ENCODE measurements at regions not wholly inside any gene's neighbourhood (a gene's known extent, or its start where the extent isn't known, plus 50 kb on each side); places are given as distances from the start of the nearest gene placed in this dataset.

DNA sequence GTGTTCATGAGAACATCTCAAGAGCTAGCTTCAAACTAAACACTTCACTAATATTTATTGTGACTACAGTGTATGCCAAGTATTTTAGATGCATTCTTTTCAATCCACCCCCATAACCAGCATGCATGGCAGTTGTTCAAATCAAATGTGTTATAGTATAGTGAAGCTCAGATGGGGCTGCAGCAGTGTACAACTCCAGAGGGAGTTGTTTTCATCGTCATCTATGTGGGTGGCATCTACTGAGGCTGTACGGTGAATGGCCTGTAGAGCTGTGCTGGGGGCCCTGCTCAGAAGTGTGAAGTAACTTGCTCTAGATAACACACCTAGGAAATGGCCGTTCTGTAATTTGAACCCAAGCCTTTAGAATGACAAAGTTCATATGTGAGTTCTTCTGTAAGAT, 71.8 kb upstream of the LRATD1 start:
- TF ChIP-seq, protein P1, sequence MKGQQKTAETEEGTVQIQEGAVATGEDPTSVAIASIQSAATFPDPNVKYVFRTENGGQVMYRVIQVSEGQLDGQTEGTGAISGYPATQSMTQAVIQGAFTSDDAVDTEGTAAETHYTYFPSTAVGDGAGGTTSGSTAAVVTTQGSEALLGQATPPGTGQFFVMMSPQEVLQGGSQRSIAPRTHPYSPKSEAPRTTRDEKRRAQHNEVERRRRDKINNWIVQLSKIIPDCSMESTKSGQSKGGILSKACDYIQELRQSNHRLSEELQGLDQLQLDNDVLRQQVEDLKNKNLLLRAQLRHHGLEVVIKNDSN (IDR thresholded peaks at IDR 0.05): no peak
- no peak for TF ChIP-seq CEBPB (IDR thresholded peaks at IDR 0.05)
- TF ChIP-seq, protein P2, sequence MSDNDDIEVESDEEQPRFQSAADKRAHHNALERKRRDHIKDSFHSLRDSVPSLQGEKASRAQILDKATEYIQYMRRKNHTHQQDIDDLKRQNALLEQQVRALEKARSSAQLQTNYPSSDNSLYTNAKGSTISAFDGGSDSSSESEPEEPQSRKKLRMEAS (IDR thresholded peaks at IDR 0.05): no peak
- TF ChIP-seq, protein P3, sequence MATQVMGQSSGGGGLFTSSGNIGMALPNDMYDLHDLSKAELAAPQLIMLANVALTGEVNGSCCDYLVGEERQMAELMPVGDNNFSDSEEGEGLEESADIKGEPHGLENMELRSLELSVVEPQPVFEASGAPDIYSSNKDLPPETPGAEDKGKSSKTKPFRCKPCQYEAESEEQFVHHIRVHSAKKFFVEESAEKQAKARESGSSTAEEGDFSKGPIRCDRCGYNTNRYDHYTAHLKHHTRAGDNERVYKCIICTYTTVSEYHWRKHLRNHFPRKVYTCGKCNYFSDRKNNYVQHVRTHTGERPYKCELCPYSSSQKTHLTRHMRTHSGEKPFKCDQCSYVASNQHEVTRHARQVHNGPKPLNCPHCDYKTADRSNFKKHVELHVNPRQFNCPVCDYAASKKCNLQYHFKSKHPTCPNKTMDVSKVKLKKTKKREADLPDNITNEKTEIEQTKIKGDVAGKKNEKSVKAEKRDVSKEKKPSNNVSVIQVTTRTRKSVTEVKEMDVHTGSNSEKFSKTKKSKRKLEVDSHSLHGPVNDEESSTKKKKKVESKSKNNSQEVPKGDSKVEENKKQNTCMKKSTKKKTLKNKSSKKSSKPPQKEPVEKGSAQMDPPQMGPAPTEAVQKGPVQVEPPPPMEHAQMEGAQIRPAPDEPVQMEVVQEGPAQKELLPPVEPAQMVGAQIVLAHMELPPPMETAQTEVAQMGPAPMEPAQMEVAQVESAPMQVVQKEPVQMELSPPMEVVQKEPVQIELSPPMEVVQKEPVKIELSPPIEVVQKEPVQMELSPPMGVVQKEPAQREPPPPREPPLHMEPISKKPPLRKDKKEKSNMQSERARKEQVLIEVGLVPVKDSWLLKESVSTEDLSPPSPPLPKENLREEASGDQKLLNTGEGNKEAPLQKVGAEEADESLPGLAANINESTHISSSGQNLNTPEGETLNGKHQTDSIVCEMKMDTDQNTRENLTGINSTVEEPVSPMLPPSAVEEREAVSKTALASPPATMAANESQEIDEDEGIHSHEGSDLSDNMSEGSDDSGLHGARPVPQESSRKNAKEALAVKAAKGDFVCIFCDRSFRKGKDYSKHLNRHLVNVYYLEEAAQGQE (IDR thresholded peaks at IDR 0.05; ENCODE audit: low read depth): no peak
- TF ChIP-seq TAF1 (IDR thresholded peaks at IDR 0.05; ENCODE audit: low read depth): no peak
- no peak for TF ChIP-seq RAD21 (IDR thresholded peaks at IDR 0.05; ENCODE audit: low read depth)
- no peak for TF ChIP-seq TEAD4 (IDR thresholded peaks at IDR 0.05)
- no peak for TF ChIP-seq TCF12 (IDR thresholded peaks at IDR 0.05; ENCODE audit: low read depth)
- no peak for TF ChIP-seq CREB1 (IDR thresholded peaks at IDR 0.05; ENCODE audit: low read depth)
- no peak for TF ChIP-seq EGR1 (IDR thresholded peaks at IDR 0.05)
- no peak for TF ChIP-seq ZBTB7A (IDR thresholded peaks at IDR 0.05; ENCODE audit: low read depth)
- TF ChIP-seq YY1 (IDR thresholded peaks at IDR 0.05; ENCODE audit: low read depth): no peak
- no peak for TF ChIP-seq NFIC (IDR thresholded peaks at IDR 0.05)
- TF ChIP-seq FOXM1 (IDR thresholded peaks at IDR 0.05; ENCODE audit: borderline replicate concordance, low read depth): no peak
- TF ChIP-seq EP300 (IDR thresholded peaks at IDR 0.05; ENCODE audit: borderline replicate concordance): no peak

DNA sequence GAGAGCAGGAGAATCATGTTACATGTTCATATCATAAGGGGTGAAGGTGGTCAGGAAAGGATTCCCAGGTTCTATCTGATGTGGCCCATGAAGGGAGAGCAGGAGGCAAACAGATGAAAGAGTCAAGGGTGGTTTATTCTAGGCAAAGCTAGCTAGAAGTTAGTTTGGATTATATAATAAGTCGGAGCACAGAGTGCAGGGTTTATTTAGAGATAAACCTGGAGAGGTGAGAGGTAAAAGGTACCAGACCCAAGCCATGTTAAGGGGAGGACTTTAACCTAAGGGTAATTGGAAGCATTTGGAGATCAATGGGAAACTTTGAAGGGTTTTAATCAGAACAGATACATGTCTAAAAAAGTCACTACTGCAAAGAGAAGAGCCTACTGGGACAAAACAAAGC, 69.2 kb upstream of the LRATD1 start:
- TF ChIP-seq TEAD4 (IDR thresholded peaks at IDR 0.05) (no peak), NFIC (IDR thresholded peaks at IDR 0.05) (no peak), CREB1 (IDR thresholded peaks at IDR 0.05; ENCODE audit: low read depth) (no peak), RAD21 (IDR thresholded peaks at IDR 0.05; ENCODE audit: low read depth) (no peak), CEBPB (IDR thresholded peaks at IDR 0.05) (no peak), ZBTB7A (IDR thresholded peaks at IDR 0.05; ENCODE audit: low read depth) (no peak), EP300 (IDR thresholded peaks at IDR 0.05; ENCODE audit: borderline replicate concordance) (no peak), TAF1 (IDR thresholded peaks at IDR 0.05; ENCODE audit: low read depth) (no peak), TCF12 (IDR thresholded peaks at IDR 0.05; ENCODE audit: low read depth) (no peak)
- TF ChIP-seq, protein P3 (IDR thresholded peaks at IDR 0.05; ENCODE audit: low read depth): no peak
- TF ChIP-seq, protein P1 (IDR thresholded peaks at IDR 0.05): no peak

DNA sequence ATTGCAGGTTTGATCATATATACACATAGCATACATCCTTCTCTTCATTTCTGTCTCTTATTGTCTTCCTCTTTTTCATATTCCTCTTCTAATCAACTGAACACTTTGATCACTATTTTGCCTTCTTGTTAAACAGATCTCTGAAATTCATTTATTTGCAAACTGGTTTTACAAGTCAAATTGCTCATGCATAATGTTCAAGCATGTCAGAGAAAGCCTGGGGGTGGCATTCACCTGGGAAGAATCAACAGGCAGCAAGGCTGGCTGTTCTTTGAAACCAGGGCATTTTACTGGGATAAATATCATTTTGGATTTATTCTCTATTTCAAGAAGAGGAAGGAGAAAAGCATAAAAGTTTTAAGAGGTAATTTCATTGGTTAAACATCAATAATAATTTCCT, 66.9 kb upstream of the LRATD1 start:
- TF ChIP-seq, protein P2 (IDR thresholded peaks at IDR 0.05): no peak
- TF ChIP-seq, protein P1 (IDR thresholded peaks at IDR 0.05): no peak
- TF ChIP-seq YY1 (IDR thresholded peaks at IDR 0.05; ENCODE audit: low read depth) (no peak), CEBPB (IDR thresholded peaks at IDR 0.05) (no peak), ZBTB7A (IDR thresholded peaks at IDR 0.05; ENCODE audit: low read depth) (no peak), FOXM1 (IDR thresholded peaks at IDR 0.05; ENCODE audit: borderline replicate concordance, low read depth) (no peak)
- TF ChIP-seq, protein P3 (IDR thresholded peaks at IDR 0.05; ENCODE audit: low read depth): no peak

DNA sequence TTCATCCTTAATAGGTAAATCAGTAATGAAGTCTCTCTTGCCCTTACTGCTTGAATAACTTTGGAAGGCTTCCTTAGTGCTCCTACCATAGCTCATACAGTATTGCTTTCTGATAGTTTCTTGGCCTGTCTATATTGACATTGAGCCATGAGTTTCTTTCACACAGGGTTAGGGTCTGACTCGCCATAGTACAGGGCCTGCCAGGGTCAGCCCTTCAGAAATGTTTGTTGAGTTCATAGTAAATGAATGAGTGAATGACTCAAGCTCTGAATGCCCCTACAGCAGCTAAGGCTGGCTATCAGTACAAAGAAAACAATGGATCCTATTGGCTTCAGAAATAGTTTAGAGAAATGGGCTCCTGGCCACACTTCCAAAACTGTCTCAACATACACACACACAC, 65.0 kb upstream of the LRATD1 start:
- TF ChIP-seq EGR1 (IDR thresholded peaks at IDR 0.05): no peak
- no peak for TF ChIP-seq TCF12 (IDR thresholded peaks at IDR 0.05; ENCODE audit: low read depth)
- no peak for TF ChIP-seq EP300 (IDR thresholded peaks at IDR 0.05; ENCODE audit: borderline replicate concordance)
- no peak for TF ChIP-seq YY1 (IDR thresholded peaks at IDR 0.05; ENCODE audit: low read depth)
- TF ChIP-seq TEAD4 (IDR thresholded peaks at IDR 0.05): no peak
- no peak for TF ChIP-seq TAF1 (IDR thresholded peaks at IDR 0.05; ENCODE audit: low read depth)
- TF ChIP-seq, protein P2 (IDR thresholded peaks at IDR 0.05): no peak
- TF ChIP-seq ZBTB7A (IDR thresholded peaks at IDR 0.05; ENCODE audit: low read depth): no peak

All from Ishikawa (cell line).